ENCODE measurements at regions not wholly inside any gene's neighbourhood (a gene's known extent, or its start where the extent isn't known, plus 50 kb on each side); places are given as distances from the start of the nearest gene placed in this dataset.
"Not testable (repeated sequence)": the region's sequence is repeated elsewhere in the genome, so short reads cannot be mapped to it uniquely, and the experiment has no call there.

GRCh38 chr20:4350096-4350495 is 101.0 kb upstream of the ADRA1D start:
- peak; percentile 34 for DNase-seq

GRCh38 chr20:4344670-4345069 is 95.6 kb upstream of the ADRA1D start:
- no peak for DNase-seq

GRCh38 chr20:4342609-4343008 is 93.5 kb upstream of the ADRA1D start:
- DNase-seq: no peak

GRCh38 chr20:4341804-4342485 is 92.9 kb upstream of the ADRA1D start:
- no peak for DNase-seq

- no peak for DNase-seq
These were observed 86.6 kb upstream of the ADRA1D start for GRCh38 chr20:4335722-4336121.

- no peak for DNase-seq
These were observed 83.2 kb upstream of the ADRA1D start for GRCh38 chr20:4332121-4332860.

- DNase-seq: no peak
These were observed 80.9 kb upstream of the ADRA1D start for GRCh38 chr20:4330011-4330410.

GRCh38 chr20:4329232-4329631 is 80.1 kb upstream of the ADRA1D start:
- no peak for DNase-seq

- DNase-seq: no peak
These were observed 79.5 kb upstream of the ADRA1D start for GRCh38 chr20:4328541-4328940.

GRCh38 chr20:4327956-4328355 is 78.9 kb upstream of the ADRA1D start:
- DNase-seq: no peak

- no peak for DNase-seq
These were observed 77.3 kb upstream of the ADRA1D start for GRCh38 chr20:4326195-4327065.

- DNase-seq: no peak
These were observed 76.6 kb upstream of the ADRA1D start for GRCh38 chr20:4325548-4326187.

GRCh38 chr20:4324611-4325243 is 75.6 kb upstream of the ADRA1D start:
- DNase-seq: no peak

- no peak for DNase-seq
These were observed 73.4 kb upstream of the ADRA1D start for GRCh38 chr20:4322499-4322898.

GRCh38 chr20:4320291-4320690 is 71.2 kb upstream of the ADRA1D start:
- DNase-seq: no peak

GRCh38 chr20:4318891-4319290 is 69.8 kb upstream of the ADRA1D start:
- no peak for DNase-seq

- DNase-seq: not testable (repeated sequence)
These were observed 61.5 kb upstream of the ADRA1D start for GRCh38 chr20:4310616-4311015.

- no peak for DNase-seq
These were observed 57.1 kb upstream of the ADRA1D start for GRCh38 chr20:4306206-4306605.

GRCh38 chr20:4305091-4305490 is 56.0 kb upstream of the ADRA1D start:
- no peak for DNase-seq

- DNase-seq: no peak
These were observed 55.5 kb upstream of the ADRA1D start for GRCh38 chr20:4304601-4305000.

- no peak for DNase-seq
These were observed 54.0 kb upstream of the ADRA1D start for GRCh38 chr20:4303136-4303535.

- DNase-seq: no peak
These were observed 51.8 kb upstream of the ADRA1D start for GRCh38 chr20:4300921-4301320.

All from muscle of arm (tissue), 1 donor.